ENCODE measurements at regions not wholly inside any gene's neighbourhood (a gene's known extent, or its start where the extent isn't known, plus 50 kb on each side); places are given as distances from the start of the nearest gene placed in this dataset.

DNA sequence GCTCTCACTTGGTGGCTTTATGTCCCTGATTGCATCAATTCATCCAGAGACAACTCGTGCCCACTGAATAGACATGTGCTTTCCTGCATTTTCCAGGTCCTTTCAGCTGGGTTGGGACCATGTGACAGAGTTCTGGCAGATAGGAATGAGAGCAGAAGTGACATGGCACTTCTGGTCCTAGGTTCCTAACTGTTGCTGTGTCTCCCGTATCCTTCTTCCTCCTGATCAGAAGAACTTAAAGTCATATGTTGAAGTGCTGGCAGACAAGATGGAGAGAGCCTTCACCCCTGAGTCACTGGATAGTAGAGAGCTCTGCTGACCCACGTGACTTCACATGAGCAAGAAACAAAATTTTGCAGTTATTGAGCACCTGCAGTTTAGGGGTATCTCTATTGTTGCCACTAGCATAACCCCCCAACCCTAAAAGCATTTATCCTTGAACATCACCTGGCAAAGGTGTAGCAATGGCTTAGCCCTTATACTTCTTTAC lies 80.0 kb downstream of the NREP start:
- DNase-seq = no peak

DNA sequence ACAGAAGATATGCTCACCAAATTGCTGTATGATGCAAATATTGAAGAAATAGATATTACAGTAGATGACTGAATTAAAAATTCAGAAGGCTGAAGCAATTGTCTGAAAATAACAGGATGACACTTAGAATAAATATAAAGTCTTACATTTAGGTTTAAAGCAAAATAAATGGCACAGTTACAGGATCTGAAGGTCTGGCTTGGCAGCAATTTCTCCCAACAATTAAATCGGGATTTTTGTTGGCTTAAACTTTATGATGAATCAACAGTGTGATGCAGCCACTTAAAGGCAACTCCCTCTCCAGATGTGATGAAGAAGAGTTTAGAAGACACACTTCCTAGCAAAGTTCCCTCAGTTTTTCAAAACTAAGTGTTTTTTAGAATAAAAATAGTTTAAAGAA lies 80.5 kb downstream of the NREP start:
- peak; percentile 64 for DNase-seq

DNA sequence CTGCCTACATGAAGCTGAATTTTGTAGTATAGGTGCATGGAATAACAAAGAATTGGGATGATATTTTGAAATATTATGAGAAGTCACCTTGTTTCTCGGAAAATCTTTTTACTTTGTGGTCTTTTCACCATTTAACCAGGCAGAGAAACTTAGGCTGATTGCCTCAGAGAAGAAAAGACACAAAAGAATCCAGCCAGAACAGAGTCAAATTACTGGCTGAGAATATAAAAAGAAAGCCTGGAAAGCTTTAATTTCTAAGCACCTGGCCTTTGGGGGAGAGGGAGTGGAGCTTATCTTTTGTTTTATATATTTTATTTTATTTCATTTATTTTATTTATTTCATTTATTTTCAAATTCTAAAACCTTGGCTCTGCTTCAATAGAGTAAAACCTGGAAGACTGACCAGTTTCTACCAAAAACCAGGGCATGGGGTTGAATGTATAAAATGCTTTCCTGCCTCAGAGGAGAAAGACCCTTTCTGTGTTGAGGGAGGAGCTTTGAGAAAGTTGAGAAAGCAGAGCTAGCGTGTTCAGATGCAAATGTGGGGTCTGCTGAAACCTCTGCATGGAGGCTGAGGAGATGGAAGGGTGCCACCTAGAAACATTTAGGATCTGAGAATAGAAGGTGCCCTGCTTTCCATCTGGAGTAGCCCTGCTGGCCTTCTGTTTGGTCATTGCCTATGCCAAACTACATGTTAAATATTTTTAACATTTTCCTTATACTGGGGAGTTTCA lies 81.6 kb downstream of the NREP start:
- no peak for DNase-seq

DNA sequence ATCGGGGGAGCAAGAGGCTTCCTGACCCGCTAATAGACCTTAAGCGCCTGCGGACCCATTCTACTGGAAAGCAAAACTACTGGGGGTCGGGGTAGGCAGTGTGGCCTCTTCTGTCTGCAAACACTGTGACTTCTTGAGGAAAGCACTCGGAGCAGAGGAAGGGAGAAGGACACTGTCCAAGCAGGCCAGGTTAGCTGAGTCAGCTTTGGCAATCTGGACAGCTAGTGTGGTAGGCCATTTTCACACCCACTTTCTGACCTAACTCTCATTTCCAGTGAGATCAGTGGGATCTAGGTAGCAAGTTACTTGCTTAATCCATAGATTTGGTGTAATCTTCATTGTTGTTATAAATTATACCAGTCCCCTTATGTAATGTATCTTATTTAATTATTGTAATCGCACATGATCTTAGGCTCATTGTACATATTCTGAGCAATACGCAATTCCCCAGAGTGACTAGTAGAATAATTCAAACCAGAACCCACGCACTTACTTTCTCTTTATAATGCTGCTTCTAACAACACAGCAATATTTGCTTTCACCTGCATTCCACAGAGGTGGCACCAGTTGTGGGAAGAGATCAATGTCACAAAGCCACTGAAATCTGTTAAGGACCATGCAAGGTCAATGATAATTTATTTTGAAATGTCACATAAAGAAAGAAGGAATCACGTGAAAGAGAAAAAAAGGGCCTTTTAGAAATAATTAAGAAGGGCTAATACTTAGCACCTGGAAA lies 82.9 kb downstream of the NREP start:
- no peak for DNase-seq

- no peak for DNase-seq
Measured at GRCh38 chr5:111672099-111672498, 84.9 kb downstream of the NREP start.

GRCh38 chr5:111670826-111671492 lies 86.0 kb downstream of the NREP start:
- no peak for DNase-seq

GRCh38 chr5:111668477-111669414 lies 88.2 kb downstream of the NREP start:
- peak; percentile 54 for DNase-seq

DNA sequence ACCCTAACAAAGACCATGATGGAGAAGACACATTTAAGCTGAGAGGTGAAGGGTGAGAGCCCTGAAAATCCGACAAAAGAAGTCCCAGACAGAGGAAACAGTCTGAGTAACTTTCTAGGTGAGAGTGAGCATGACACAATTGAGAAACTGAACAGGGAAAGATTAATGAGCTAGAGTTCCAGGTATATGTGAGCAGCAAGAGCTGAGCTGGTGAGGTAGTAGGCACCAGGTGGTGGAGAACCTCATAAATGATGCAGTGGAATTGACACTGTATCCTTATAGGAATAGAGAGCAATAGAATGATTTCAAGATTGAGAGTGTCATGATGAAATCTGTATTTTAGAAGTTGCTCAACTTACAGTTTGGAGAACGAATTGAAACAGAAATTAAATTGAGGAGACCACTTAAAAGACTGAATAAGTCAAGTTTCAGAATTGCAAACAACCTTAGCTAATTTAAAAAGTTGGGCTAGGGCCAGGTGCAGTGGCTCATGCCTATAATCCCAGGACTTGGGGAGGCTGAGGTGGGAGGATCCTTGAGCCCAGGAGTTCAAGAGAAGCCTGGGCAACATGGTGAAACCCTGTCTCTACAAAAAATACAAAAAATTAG lies 89.8 kb downstream of the NREP start:
- no peak for DNase-seq

DNA sequence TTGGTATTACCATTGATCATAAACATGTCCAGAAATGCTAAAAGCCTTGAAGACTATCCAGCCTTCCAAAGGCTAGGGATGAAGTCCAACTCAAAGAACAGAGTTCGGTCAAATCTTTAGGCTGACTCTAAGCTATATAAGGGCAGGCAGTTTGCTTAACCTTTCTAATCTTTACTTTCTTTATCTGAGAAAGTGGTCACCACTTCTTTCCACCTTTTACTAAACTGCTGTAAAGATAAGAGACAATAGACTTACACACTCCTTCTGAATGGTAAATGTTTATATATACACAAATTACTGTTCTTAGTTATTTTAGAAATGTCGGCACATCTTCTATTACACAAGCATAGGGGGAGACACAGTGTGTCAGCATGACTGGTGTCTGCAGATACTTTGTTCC lies 100.4 kb downstream of the NREP start:
- DNase-seq = no peak

DNA sequence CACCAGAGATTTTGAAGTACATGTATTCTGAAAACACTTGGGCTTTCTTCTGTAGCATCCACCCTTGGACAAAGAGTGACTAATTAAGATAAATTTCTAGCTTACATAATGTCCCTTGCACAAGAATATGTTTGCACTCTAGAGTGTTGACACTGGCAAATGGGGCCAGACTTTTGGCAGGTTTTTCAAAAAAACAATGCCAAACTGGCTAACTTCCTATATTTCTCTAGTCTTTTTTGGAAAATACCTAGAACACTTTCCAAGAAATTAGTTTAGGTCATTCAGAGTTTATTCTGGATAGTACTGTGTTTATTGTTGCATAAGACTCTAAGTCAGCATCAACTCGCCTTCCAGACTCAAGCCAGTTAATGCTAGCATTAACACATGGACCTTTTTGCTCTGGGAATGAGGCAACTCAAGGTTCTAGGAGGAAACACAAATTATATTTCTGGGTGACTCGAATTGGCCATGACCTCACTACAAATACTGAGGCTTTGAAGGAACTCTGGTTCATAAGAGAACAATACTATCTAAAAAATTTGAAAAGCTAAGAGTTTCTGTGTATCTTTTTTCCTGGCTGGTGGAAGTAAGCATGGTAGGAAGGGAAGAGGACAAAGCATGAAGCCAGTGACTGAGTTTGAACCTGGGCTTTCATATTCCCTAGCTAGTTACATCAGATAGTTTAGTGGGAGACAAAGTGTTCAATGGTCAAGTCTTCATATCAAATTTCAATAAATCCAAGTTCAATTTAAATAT lies 101.6 kb downstream of the NREP start:
- peak; percentile 34 for DNase-seq

DNA sequence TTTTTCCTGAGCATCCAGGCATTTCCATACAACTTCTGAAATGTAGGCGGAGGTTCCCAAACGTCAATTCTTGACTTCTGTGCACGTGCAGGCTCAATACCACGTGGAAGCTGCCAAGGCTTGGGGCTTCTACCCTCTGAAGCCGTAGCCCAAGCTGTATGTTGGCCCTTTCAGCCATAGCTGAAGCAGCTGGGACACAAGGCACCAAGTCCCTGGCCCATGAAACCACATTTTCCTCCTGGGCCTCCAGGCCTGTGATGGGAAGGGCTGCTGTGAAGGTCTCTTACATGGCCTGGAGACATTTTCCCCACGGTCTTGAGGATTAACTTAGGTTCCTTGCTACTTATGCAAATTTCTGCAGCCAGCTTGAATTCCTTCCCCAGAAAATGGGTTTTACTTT lies 103.6 kb downstream of the NREP start:
- DNase-seq = no peak

GRCh38 chr5:111649516-111649915 lies 107.5 kb downstream of the NREP start:
- DNase-seq = no peak

DNA sequence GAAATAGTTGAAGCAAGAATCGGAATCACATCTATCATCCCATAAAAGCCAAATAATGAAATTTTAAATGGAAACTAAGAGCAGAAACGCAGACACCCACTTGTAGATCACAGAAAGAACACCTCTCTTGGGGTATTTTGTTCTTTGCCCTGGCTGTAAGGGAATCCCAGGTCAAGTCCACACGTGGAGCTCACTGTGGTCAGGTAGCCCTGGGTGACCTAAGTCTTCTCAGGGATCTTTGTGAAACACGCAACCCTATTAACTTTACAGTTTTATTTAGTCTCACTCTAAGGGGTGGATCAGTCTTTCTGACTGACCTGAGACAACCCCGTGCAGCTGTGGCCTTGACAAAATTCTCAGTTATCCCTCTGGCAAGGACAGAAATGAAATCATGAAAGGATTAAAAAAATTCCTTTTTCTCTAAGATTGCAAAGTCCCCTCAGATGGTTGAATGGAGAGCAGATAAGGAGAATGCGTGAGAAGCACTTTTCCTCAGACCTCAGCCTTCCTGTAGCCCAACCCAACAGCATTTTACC lies 111.6 kb downstream of the NREP start:
- DNase-seq = no peak

- DNase-seq = no peak
Measured at GRCh38 chr5:111643499-111643898, 113.5 kb downstream of the NREP start.

GRCh38 chr5:111641533-111642233 lies 115.3 kb downstream of the NREP start:
- DNase-seq = peak; percentile 83

DNA sequence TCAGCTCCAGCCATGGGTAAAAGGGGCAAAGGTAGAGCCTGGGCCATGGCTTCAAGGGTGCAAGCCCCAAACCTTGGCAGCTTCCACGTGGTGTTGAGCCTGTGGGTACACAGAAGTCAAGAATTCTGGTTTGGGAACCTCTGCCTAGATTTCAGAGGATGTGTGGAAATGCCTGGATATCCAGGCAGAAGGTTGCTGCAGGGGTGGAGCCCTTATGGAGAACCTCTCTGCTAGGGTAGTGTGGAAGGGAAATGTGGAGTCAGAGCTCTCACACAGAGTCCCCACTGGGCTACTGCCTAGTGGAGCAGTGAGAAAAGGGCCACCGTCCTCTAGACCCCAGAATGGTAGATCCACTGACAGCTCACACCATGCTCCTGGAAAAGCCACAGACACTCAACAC lies 117.1 kb downstream of the NREP start:
- no peak for DNase-seq

- no peak for DNase-seq
Measured at GRCh38 chr5:111636736-111637135, 120.3 kb downstream of the NREP start.

DNA sequence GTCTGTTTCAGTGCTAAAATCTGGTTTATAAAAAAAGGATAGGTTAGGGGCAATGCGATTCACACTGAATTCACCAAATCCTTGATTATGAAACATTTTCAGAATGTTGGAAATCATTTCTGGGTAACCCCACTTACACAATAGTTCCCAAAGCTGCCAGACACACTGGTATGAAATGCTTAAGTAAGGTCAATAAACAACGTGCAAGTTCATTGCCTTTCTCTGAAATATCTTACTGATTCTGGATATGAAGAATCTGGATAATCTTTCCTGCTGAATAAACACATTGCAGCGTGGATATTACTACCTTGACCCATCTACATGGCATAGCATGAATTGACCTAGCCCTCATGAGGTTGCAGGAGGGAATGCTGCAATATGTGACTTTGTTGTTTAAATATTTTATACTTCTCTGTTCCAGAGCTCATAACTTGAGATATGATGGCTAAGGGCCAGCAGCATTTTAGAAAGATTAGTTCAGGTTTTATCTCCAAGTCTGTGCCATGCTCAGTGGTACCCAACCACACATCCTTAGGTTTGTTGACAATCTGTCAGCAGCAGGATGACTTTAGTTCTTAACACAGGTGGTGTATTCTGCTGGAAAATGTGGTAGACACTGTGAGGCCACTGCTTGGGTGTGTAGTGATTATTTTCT lies 121.0 kb downstream of the NREP start:
- DNase-seq = peak; percentile 10

GRCh38 chr5:111635151-111635902 lies 121.7 kb downstream of the NREP start:
- peak; percentile 9 for DNase-seq
